ENCODE measurements at regions not wholly inside any gene's neighbourhood (a gene's known extent, or its start where the extent isn't known, plus 50 kb on each side); places are given as distances from the start of the nearest gene placed in this dataset.

- peaks cover 19% of the 10 kb centered on the region for H3K27me3 Mint-ChIP-seq (ENCODE audit: low read depth)
- H3K27ac Mint-ChIP-seq, result no peak overlapping the region
Observed at GRCh38 chr1:22255341-22256212, 112.7 kb upstream of the WNT4 start.

GRCh38 chr1:22256213-22256512 is 113.3 kb upstream of the WNT4 start:
- Mint-ChIP-seq H3K27me3 (ENCODE audit: low read depth) (peaks cover 23% of the 10 kb centered on the region), H3K4me3 (no peak overlapping the region), H3K9me3 (no peaks in the 10 kb centered on the region), H3K4me1 (ENCODE audit: low read depth) (no peaks in the 10 kb centered on the region), H3K36me3 (ENCODE audit: insufficient read depth in 2 of 2) (no peaks in the 10 kb centered on the region), H3K27ac (no peak overlapping the region)
- ATAC-seq (replicated peaks in 1 of 2), result no peak
- DNase-seq, result no peak

More at GRCh38 chr1:22255341-22256212, 112.7 kb upstream of the WNT4 start:
- Mint-ChIP-seq H3K4me3 (no peak overlapping the region), H3K4me1 (ENCODE audit: low read depth) (no peaks in the 10 kb centered on the region), H3K9me3 (no peaks in the 10 kb centered on the region), H3K36me3 (ENCODE audit: insufficient read depth in 2 of 2) (no peaks in the 10 kb centered on the region)
- DNase-seq (no peak), ATAC-seq (replicated peaks in 1 of 2) (no peak)

GRCh38 chr1:22257290-22258275 is 114.7 kb upstream of the WNT4 start:
- DNase-seq, result no peak
- no peak overlapping the region for H3K4me3 Mint-ChIP-seq
- H3K27ac Mint-ChIP-seq, result no peak overlapping the region
- H3K36me3 Mint-ChIP-seq (ENCODE audit: insufficient read depth in 2 of 2), result no peaks in the 10 kb centered on the region
- no peaks in the 10 kb centered on the region for H3K4me1 Mint-ChIP-seq (ENCODE audit: low read depth)
- no peak for ATAC-seq (replicated peaks in 1 of 2)
- H3K9me3 Mint-ChIP-seq, result no peaks in the 10 kb centered on the region
- peaks cover 13% of the 10 kb centered on the region for H3K27me3 Mint-ChIP-seq (ENCODE audit: low read depth)

GRCh38 chr1:22258698-22259097 is 115.8 kb upstream of the WNT4 start:
- Mint-ChIP-seq H3K27ac (no peak overlapping the region), H3K27me3 (ENCODE audit: low read depth) (peaks cover 10% of the 10 kb centered on the region), H3K36me3 (ENCODE audit: insufficient read depth in 2 of 2) (no peaks in the 10 kb centered on the region), H3K4me3 (no peak overlapping the region), H3K9me3 (no peaks in the 10 kb centered on the region), H3K4me1 (ENCODE audit: low read depth) (no peaks in the 10 kb centered on the region)
- no peak for DNase-seq
- ATAC-seq (replicated peaks in 1 of 2), result no peak

- H3K27ac Mint-ChIP-seq, result no peak overlapping the region
- no peaks in the 10 kb centered on the region for H3K4me1 Mint-ChIP-seq (ENCODE audit: low read depth)
- H3K4me3 Mint-ChIP-seq, result no peak overlapping the region
- DNase-seq (no peak), ATAC-seq (replicated peaks in 1 of 2) (no peak)
- no peaks in the 10 kb centered on the region for H3K36me3 Mint-ChIP-seq (ENCODE audit: insufficient read depth in 2 of 2)
- H3K9me3 Mint-ChIP-seq, result no peaks in the 10 kb centered on the region
- H3K27me3 Mint-ChIP-seq (ENCODE audit: low read depth), result peaks cover 10% of the 10 kb centered on the region
Observed at GRCh38 chr1:22259551-22260282, 116.8 kb upstream of the WNT4 start.

- DNase-seq, result no peak
- H3K27ac Mint-ChIP-seq, result no peak overlapping the region
- H3K4me1 Mint-ChIP-seq (ENCODE audit: low read depth), result no peaks in the 10 kb centered on the region
- no peak overlapping the region for H3K4me3 Mint-ChIP-seq
- no peaks in the 10 kb centered on the region for H3K9me3 Mint-ChIP-seq
- ATAC-seq (replicated peaks in 1 of 2), result no peak
- no peaks in the 10 kb centered on the region for H3K36me3 Mint-ChIP-seq (ENCODE audit: insufficient read depth in 2 of 2)
- peaks cover 10% of the 10 kb centered on the region for H3K27me3 Mint-ChIP-seq (ENCODE audit: low read depth)
Observed at GRCh38 chr1:22260860-22261432, 118.0 kb upstream of the WNT4 start.

GRCh38 chr1:22261580-22261979 is 118.7 kb upstream of the WNT4 start:
- no peaks in the 10 kb centered on the region for H3K4me1 Mint-ChIP-seq (ENCODE audit: low read depth)
- H3K27me3 Mint-ChIP-seq (ENCODE audit: low read depth), result peaks cover 10% of the 10 kb centered on the region
- no peaks in the 10 kb centered on the region for H3K36me3 Mint-ChIP-seq (ENCODE audit: insufficient read depth in 2 of 2)
- no peaks in the 10 kb centered on the region for H3K9me3 Mint-ChIP-seq
- H3K4me3 Mint-ChIP-seq, result no peak overlapping the region
- no peak overlapping the region for H3K27ac Mint-ChIP-seq
- DNase-seq, result no peak
- ATAC-seq (replicated peaks in 1 of 2), result no peak

- peaks cover 10% of the 10 kb centered on the region for H3K27me3 Mint-ChIP-seq (ENCODE audit: low read depth)
- H3K4me1 Mint-ChIP-seq (ENCODE audit: low read depth), result no peaks in the 10 kb centered on the region
- H3K27ac Mint-ChIP-seq, result no peak overlapping the region
- DNase-seq, result no peak
- H3K4me3 Mint-ChIP-seq, result no peak overlapping the region
- no peak for ATAC-seq (replicated peaks in 1 of 2)
- no peaks in the 10 kb centered on the region for H3K36me3 Mint-ChIP-seq (ENCODE audit: insufficient read depth in 2 of 2)
- H3K9me3 Mint-ChIP-seq, result no peaks in the 10 kb centered on the region
Observed at GRCh38 chr1:22262583-22262982, 119.7 kb upstream of the WNT4 start.

GRCh38 chr1:22263359-22263758 is 120.5 kb upstream of the WNT4 start:
- Mint-ChIP-seq H3K9me3 (no peaks in the 10 kb centered on the region), H3K36me3 (ENCODE audit: insufficient read depth in 2 of 2) (no peaks in the 10 kb centered on the region), H3K27me3 (ENCODE audit: low read depth) (peaks cover 10% of the 10 kb centered on the region), H3K27ac (no peak overlapping the region), H3K4me3 (no peak overlapping the region), H3K4me1 (ENCODE audit: low read depth) (no peaks in the 10 kb centered on the region)
- DNase-seq (no peak), ATAC-seq (replicated peaks in 1 of 2) (no peak)

- H3K27ac Mint-ChIP-seq, result no peak overlapping the region
- H3K4me3 Mint-ChIP-seq, result no peak overlapping the region
- H3K9me3 Mint-ChIP-seq, result no peaks in the 10 kb centered on the region
- peaks cover 10% of the 10 kb centered on the region for H3K27me3 Mint-ChIP-seq (ENCODE audit: low read depth)
- ATAC-seq (replicated peaks in 1 of 2) (no peak), DNase-seq (no peak)
- H3K36me3 Mint-ChIP-seq (ENCODE audit: insufficient read depth in 2 of 2), result no peaks in the 10 kb centered on the region
- no peaks in the 10 kb centered on the region for H3K4me1 Mint-ChIP-seq (ENCODE audit: low read depth)
Observed at GRCh38 chr1:22264464-22265341, 121.8 kb upstream of the WNT4 start.

- no peaks in the 10 kb centered on the region for H3K36me3 Mint-ChIP-seq (ENCODE audit: insufficient read depth in 2 of 2)
- H3K27me3 Mint-ChIP-seq (ENCODE audit: low read depth), result no peaks in the 10 kb centered on the region
- H3K9me3 Mint-ChIP-seq, result no peaks in the 10 kb centered on the region
- ATAC-seq (replicated peaks in 1 of 2), result no peak
- no peak overlapping the region for H3K27ac Mint-ChIP-seq
- no peak for DNase-seq
- H3K4me3 Mint-ChIP-seq, result no peak overlapping the region
- H3K4me1 Mint-ChIP-seq (ENCODE audit: low read depth), result no peaks in the 10 kb centered on the region
Observed at GRCh38 chr1:22266141-22266540, 123.2 kb upstream of the WNT4 start.

Measured in activated T-cell treated with anti-CD3 and anti-CD28 coated beads, Interleukin-2, amount 50 U/mL, for 72 hours (primary cell).